NOMO-1 (cell line): ENCODE measurements at regions not wholly inside any gene's neighbourhood (a gene's known extent, or its start where the extent isn't known, plus 50 kb on each side); places are given as distances from the start of the nearest gene placed in this dataset.

Experiments used
- DNase-seq, 2 experiments: peaks; one replicate each; lab custom pipeline; 2025; ENCODE audit not compliant: unreplicated experiment in 2 of 2; lab: John Stamatoyannopoulos, UW

- DNase-seq, result no peak
These were observed 218.0 kb upstream of the ZNF32 start for GRCh38 chr10:43866712-43867111.

GRCh38 chr10:43865265-43866135 lies 216.8 kb upstream of the ZNF32 start:
- no peak for DNase-seq

GRCh38 chr10:43864656-43865055 lies 216.0 kb upstream of the ZNF32 start:
- DNase-seq, result no peak

GRCh38 chr10:43863859-43864591 lies 215.3 kb upstream of the ZNF32 start:
- DNase-seq, result no peak

- DNase-seq, result no peak
These were observed 214.6 kb upstream of the ZNF32 start for GRCh38 chr10:43863270-43863669.

- no peak for DNase-seq
These were observed 214.1 kb upstream of the ZNF32 start for GRCh38 chr10:43862756-43863155.

GRCh38 chr10:43861966-43862751 lies 213.5 kb upstream of the ZNF32 start:
- no peak for DNase-seq

GRCh38 chr10:43859016-43859525 lies 210.4 kb upstream of the ZNF32 start:
- no peak for DNase-seq

- no peak for DNase-seq
These were observed 209.2 kb upstream of the ZNF32 start for GRCh38 chr10:43857931-43858315.

GRCh38 chr10:43857206-43857930 lies 208.7 kb upstream of the ZNF32 start:
- DNase-seq, result no peak

GRCh38 chr10:43856299-43856698 lies 207.6 kb upstream of the ZNF32 start:
- no peak for DNase-seq

- DNase-seq, result no peak
These were observed 207.1 kb upstream of the ZNF32 start for GRCh38 chr10:43855667-43856210.

GRCh38 chr10:43854007-43854406 lies 205.3 kb upstream of the ZNF32 start:
- no peak for DNase-seq

GRCh38 chr10:43853369-43853768 lies 204.7 kb upstream of the ZNF32 start:
- no peak for DNase-seq

- no peak for DNase-seq
These were observed 204.0 kb upstream of the ZNF32 start for GRCh38 chr10:43852644-43853214.

GRCh38 chr10:43852149-43852548 lies 203.5 kb upstream of the ZNF32 start:
- DNase-seq, result no peak

- no peak for DNase-seq
These were observed 202.3 kb upstream of the ZNF32 start for GRCh38 chr10:43851030-43851429.

- DNase-seq, result no peak
These were observed 200.9 kb upstream of the ZNF32 start for GRCh38 chr10:43849551-43849950.

- DNase-seq, result no peak
These were observed 198.3 kb upstream of the ZNF32 start for GRCh38 chr10:43846968-43847367.

- no peak for DNase-seq
These were observed 197.6 kb upstream of the ZNF32 start for GRCh38 chr10:43846187-43846680.
